IMR-90 (cell line): ENCODE measurements at regions not wholly inside any gene's neighbourhood (a gene's known extent, or its start where the extent isn't known, plus 50 kb on each side); places are given as distances from the start of the nearest gene placed in this dataset.

Source experiments
- ATAC-seq: fragments of 200-7000 bp; cut with Tn5 transposase; 2 replicates; pipeline ENCODE4 v1.9.1; 2020; ENCODE audit warnings: low read depth, mild to moderate bottlenecking, moderate library complexity
- BruUV-seq: library from RNA; stranded (reverse); fragments of 400-500 nt; replicated peaks from 2 replicates; lab custom pipeline; 2021; lab: Mats Ljungman, UMichigan
- CTCF ChIA-PET: fragments of 300-600 bp; formaldehyde crosslinking; extraction: SDS; loops from one replicate; lab custom pipeline; 2021; ENCODE audit warnings: antibody characterized with exemption; lab: Yijun Ruan, JAX
- POLR2A ChIA-PET: fragments of 300-600 bp; sonication (Branson Sonifier 250); formaldehyde crosslinking; loops from one replicate; lab custom pipeline; 2022; ENCODE audit warnings: antibody characterized with exemption; ENCODE audit not compliant: unreplicated experiment; lab: Charles Lee
- DNase-seq: peaks from one replicate; pipeline ENCODE4 v3.0.0; 2013
- H2AFZ ChIP-seq: replicated peaks from 2 replicates; pipeline ENCODE3; 2013; ENCODE audit warnings: low read length, mild to moderate bottlenecking; ENCODE audit not compliant: poor library complexity
- H2AK5ac ChIP-seq: 2 replicates; pipeline ENCODE4 v1.6.1; 2013; ENCODE audit warnings: low read depth, low read length, inconsistent platforms
- H2AK9ac ChIP-seq: replicated peaks from 2 replicates; pipeline ENCODE3; 2013; ENCODE audit warnings: mild to moderate bottlenecking, low read depth, low read length, moderate library complexity; ENCODE audit not compliant: poor library complexity
- H2BK120ac ChIP-seq: 2 replicates; pipeline ENCODE4 v1.6.1; 2013; ENCODE audit warnings: low read depth, low read length, inconsistent platforms
- H2BK15ac ChIP-seq: 3 replicates; pipeline ENCODE4 v1.6.1; 2013; ENCODE audit warnings: low read depth, low read length, inconsistent platforms
- H2BK20ac ChIP-seq: 2 replicates; pipeline ENCODE4 v1.6.1; 2013; ENCODE audit warnings: low read depth, mild to moderate bottlenecking, inconsistent platforms, low read length, moderate library complexity
- H2BK5ac ChIP-seq: 2 replicates; pipeline ENCODE4 v1.6.1; 2013; ENCODE audit warnings: mild to moderate bottlenecking, low read depth, low read length, inconsistent platforms; ENCODE audit not compliant: poor library complexity, severe bottlenecking
- H3K14ac ChIP-seq: replicated peaks from 2 replicates; pipeline ENCODE4 v1.6.1; 2013; ENCODE audit warnings: low read depth, low read length, inconsistent platforms
- H3K18ac ChIP-seq: 2 replicates; pipeline ENCODE4 v1.6.1; 2013; ENCODE audit warnings: low read depth, low read length, control low read depth
- H3K23ac ChIP-seq: 2 replicates; pipeline ENCODE4 v1.6.1; 2013; ENCODE audit warnings: low read depth, low read length, inconsistent platforms
- H3K27ac ChIP-seq: 2 replicates; pipeline ENCODE4 v1.5.1; 2013; ENCODE audit warnings: mild to moderate bottlenecking, control low read depth, low read length; ENCODE audit not compliant: insufficient read depth
- H3K27me3 ChIP-seq: 2 replicates; pipeline ENCODE4 v1.6.1; 2013; ENCODE audit warnings: low read length; ENCODE audit not compliant: control insufficient read depth, insufficient read depth
- H3K36me3 ChIP-seq: 2 replicates; pipeline ENCODE4 v1.6.1; 2013; ENCODE audit warnings: low read length, mixed read lengths; ENCODE audit not compliant: control insufficient read depth, insufficient read depth
- H3K4ac ChIP-seq: 2 replicates; pipeline ENCODE4 v1.6.1; 2013; ENCODE audit warnings: low read depth, low read length, inconsistent platforms
- H3K4me1 ChIP-seq: 2 replicates; pipeline ENCODE4 v1.6.1; 2013; ENCODE audit warnings: low read length, mixed read lengths; ENCODE audit not compliant: control insufficient read depth, insufficient read depth
- H3K4me2 ChIP-seq: 2 replicates; pipeline ENCODE4 v1.6.1; 2013; ENCODE audit warnings: low read depth, mild to moderate bottlenecking, control low read depth, low read length, moderate library complexity
- H3K4me3 ChIP-seq: 2 replicates; pipeline ENCODE4 v1.5.1; 2013; ENCODE audit warnings: low read depth, mild to moderate bottlenecking, control low read depth, low read length, moderate library complexity; ENCODE audit not compliant: insufficient read depth
- H3K56ac ChIP-seq: 2 replicates; pipeline ENCODE4 v1.6.1; 2013; ENCODE audit warnings: low read length, inconsistent platforms; ENCODE audit not compliant: insufficient read depth; ENCODE audit errors: extremely low read depth
- H3K79me1 ChIP-seq, 2 experiments: 2 replicates each; pipeline ENCODE4 v1.6.1; 2013; ENCODE audit warnings: low read length in 2 of 2, inconsistent platforms in 1 of 2, low read depth in 1 of 2
- H3K9ac ChIP-seq: 2 replicates; pipeline ENCODE4 v1.6.1; 2013; ENCODE audit warnings: low read depth, low read length, control low read depth
- H3K9me1 ChIP-seq: 2 replicates; pipeline ENCODE4 v1.6.1; 2013; ENCODE audit warnings: low read length, inconsistent platforms; ENCODE audit not compliant: insufficient read depth
- H3K9me3 ChIP-seq: 2 replicates; pipeline ENCODE4 v1.6.1; 2013; ENCODE audit warnings: low read length; ENCODE audit not compliant: control insufficient read depth, insufficient read depth
- H4K20me1 ChIP-seq: 2 replicates; pipeline ENCODE4 v1.6.1; 2013; ENCODE audit warnings: low read length, inconsistent platforms; ENCODE audit not compliant: insufficient read depth
- H4K5ac ChIP-seq: 2 replicates; pipeline ENCODE4 v1.6.1; 2013; ENCODE audit warnings: mild to moderate bottlenecking, low read depth, low read length, control low read depth
- H4K8ac ChIP-seq, 2 experiments: 2 replicates each; pipeline ENCODE4 v1.6.1; 2013; ENCODE audit warnings: low read depth in 2 of 2, low read length in 2 of 2, control low read depth in 1 of 2, inconsistent platforms in 1 of 2
- H4K91ac ChIP-seq: 2 replicates; pipeline ENCODE4 v1.6.1; 2013; ENCODE audit warnings: low read depth, low read length, inconsistent platforms; ENCODE audit not compliant: insufficient read depth
- BHLHE40 ChIP-seq: fragments of 150-350 bp; IDR thresholded peaks from 2 replicates; pipeline ENCODE4 v1.6.1; 2016; ENCODE audit warnings: mild to moderate bottlenecking, low read depth, low read length
- CEBPB ChIP-seq: IDR thresholded peaks from 2 replicates; pipeline ENCODE4 v1.6.1; 2012; ENCODE audit warnings: low read depth, low read length, improper control_type of control experiment
- CHD1 ChIP-seq: IDR thresholded peaks from 2 replicates; pipeline ENCODE4 v1.6.1; 2012; ENCODE audit warnings: low read depth, low read length, improper control_type of control experiment
- FOS ChIP-seq: fragments of 150-350 bp; IDR thresholded peaks from 2 replicates; pipeline ENCODE4 v1.6.1; 2016; ENCODE audit warnings: low read depth, low read length
- MAFK ChIP-seq: IDR thresholded peaks from 2 replicates; pipeline ENCODE4 v1.6.1; 2012; ENCODE audit warnings: low read depth, low read length, improper control_type of control experiment
- MAZ ChIP-seq: IDR thresholded peaks from 2 replicates; pipeline ENCODE4 v1.6.1; 2012; ENCODE audit warnings: low read depth, mild to moderate bottlenecking, low read length, improper control_type of control experiment, moderate library complexity, borderline replicate concordance
- MXI1 ChIP-seq: IDR thresholded peaks from 2 replicates; pipeline ENCODE4 v1.6.1; 2012; ENCODE audit warnings: low read depth, mild to moderate bottlenecking, low read length, moderate library complexity, borderline replicate concordance
- NFE2L2 ChIP-seq: fragments of 150-350 bp; IDR thresholded peaks from 2 replicates; pipeline ENCODE4 v1.6.1; 2016; ENCODE audit warnings: low read depth, mild to moderate bottlenecking, low read length
- POLR2A ChIP-seq: IDR thresholded peaks from 2 replicates; pipeline ENCODE4 v1.6.1; 2012; ENCODE audit warnings: mild to moderate bottlenecking, low read depth, low read length
- RAD21 ChIP-seq: IDR thresholded peaks from 2 replicates; pipeline ENCODE4 v1.6.1; 2012; ENCODE audit warnings: low read length, improper control_type of control experiment
- RCOR1 ChIP-seq: IDR thresholded peaks from 2 replicates; pipeline ENCODE4 v1.6.1; 2012; ENCODE audit warnings: mild to moderate bottlenecking, low read length, improper control_type of control experiment; ENCODE audit not compliant: insufficient replicate concordance
- RFX5 ChIP-seq: IDR thresholded peaks from 2 replicates; pipeline ENCODE4 v1.8.0; 2012; ENCODE audit warnings: low read depth, mild to moderate bottlenecking, low read length, moderate library complexity
- SMC3 ChIP-seq: fragments of 150-350 bp; IDR thresholded peaks from 2 replicates; pipeline ENCODE4 v1.6.1; 2016; ENCODE audit warnings: low read depth, mild to moderate bottlenecking, antibody characterized with exemption, low read length, moderate library complexity
- WGBS, 2 experiments: methylation state at CpG; one replicate each; pipeline versions ENCODE4 v1.1.5 to v1.1.7; 2013; ENCODE audit warnings: missing lambda C conversion rate in 2 of 2; ENCODE audit not compliant: insufficient read length in 1 of 2; ENCODE audit errors: extremely low coverage in 2 of 2; 5-methylcytosine and 5-hydroxymethylcytosine counted together
- dilution Hi-C: fragments of 300-500 bp; cut with HindIII; formaldehyde crosslinking; loops from one replicate; pipeline ENCODE4 v1.14.3; 2018; ENCODE audit warnings: low sequenced_read_pairs; ENCODE audit not compliant: unreplicated experiment
- in situ Hi-C: fragments of 300-500 bp; cut with MboI; formaldehyde crosslinking; loops from 3 replicates; pipeline ENCODE4 v1.14.3; 2019; ENCODE audit warnings: low sequenced_read_pairs, inconsistent platforms, mixed read lengths
- intact Hi-C: fragments of 100-400 bp; cut with micrococcal nuclease; formaldehyde crosslinking; loops from 2 replicates; pipeline ENCODE4 v1.10.0; 2022
- TF ChIP-seq, protein P1 (sequence below): fragments of 150-350 bp; IDR thresholded peaks from 2 replicates; pipeline ENCODE4 v1.6.1; 2017; ENCODE audit warnings: mild to moderate bottlenecking, antibody characterized with exemption, low read length, low read depth
- TF ChIP-seq, protein P2 (sequence below): conservative IDR thresholded peaks from 2 replicates; pipeline ENCODE4 v1.5.1; 2012; ENCODE audit warnings: mild to moderate bottlenecking, low read depth, low read length, improper control_type of control experiment
- TF ChIP-seq, protein P3 (sequence below): fragments of 150-350 bp; IDR thresholded peaks from 2 replicates; pipeline ENCODE4 v1.6.1; 2016; ENCODE audit warnings: low read depth, mild to moderate bottlenecking, low read length, moderate library complexity, borderline replicate concordance

DNA sequence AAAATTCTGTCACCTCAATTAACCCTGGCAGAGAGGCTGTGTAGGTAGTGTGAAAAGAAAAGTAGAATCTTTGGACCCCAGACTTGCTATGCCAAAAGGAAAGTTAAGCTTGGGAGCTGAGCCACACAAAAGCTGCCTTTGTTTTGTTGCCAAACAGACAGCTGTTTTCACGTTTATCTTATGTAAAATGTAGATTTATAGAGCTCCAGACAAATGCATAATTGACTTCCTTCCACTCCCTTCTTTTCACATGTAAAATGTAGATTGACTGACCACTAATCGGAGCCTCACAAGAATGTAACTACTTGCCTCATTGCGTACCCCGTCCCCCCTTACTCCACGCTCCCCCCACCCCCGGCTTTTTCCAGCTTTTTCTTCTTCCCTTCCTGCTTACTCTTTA lies 2302.2 kb upstream of the RAG2 start:
- H3K23ac ChIP-seq = no peak overlapping the region
- no peak for DNase-seq
- H2BK20ac ChIP-seq = no peak overlapping the region
- H2BK15ac ChIP-seq = no peak overlapping the region
- in situ Hi-C loops = no loop called here
- no peaks in the 10 kb centered on the region for H3K79me1 ChIP-seq
- H2BK5ac ChIP-seq = no peak overlapping the region
- WGBS, 2 experiments = no CpG with 5 or more reads among the region's 6 CpGs
- H2AK5ac ChIP-seq = no peak overlapping the region
- TF ChIP-seq SMC3 (no peak), MAZ (no peak), CHD1 (no peak), MAFK (no peak), POLR2A (no peak), RCOR1 (no peak), NFE2L2 (no peak), RFX5 (no peak), RAD21 (no peak), CEBPB (no peak), MXI1 (no peak), FOS (no peak), BHLHE40 (no peak)
- TF ChIP-seq, protein P1, sequence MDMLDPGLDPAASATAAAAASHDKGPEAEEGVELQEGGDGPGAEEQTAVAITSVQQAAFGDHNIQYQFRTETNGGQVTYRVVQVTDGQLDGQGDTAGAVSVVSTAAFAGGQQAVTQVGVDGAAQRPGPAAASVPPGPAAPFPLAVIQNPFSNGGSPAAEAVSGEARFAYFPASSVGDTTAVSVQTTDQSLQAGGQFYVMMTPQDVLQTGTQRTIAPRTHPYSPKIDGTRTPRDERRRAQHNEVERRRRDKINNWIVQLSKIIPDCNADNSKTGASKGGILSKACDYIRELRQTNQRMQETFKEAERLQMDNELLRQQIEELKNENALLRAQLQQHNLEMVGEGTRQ = no peak
- TF ChIP-seq, protein P2, sequence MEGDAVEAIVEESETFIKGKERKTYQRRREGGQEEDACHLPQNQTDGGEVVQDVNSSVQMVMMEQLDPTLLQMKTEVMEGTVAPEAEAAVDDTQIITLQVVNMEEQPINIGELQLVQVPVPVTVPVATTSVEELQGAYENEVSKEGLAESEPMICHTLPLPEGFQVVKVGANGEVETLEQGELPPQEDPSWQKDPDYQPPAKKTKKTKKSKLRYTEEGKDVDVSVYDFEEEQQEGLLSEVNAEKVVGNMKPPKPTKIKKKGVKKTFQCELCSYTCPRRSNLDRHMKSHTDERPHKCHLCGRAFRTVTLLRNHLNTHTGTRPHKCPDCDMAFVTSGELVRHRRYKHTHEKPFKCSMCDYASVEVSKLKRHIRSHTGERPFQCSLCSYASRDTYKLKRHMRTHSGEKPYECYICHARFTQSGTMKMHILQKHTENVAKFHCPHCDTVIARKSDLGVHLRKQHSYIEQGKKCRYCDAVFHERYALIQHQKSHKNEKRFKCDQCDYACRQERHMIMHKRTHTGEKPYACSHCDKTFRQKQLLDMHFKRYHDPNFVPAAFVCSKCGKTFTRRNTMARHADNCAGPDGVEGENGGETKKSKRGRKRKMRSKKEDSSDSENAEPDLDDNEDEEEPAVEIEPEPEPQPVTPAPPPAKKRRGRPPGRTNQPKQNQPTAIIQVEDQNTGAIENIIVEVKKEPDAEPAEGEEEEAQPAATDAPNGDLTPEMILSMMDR = no peak
- TF ChIP-seq, protein P3, sequence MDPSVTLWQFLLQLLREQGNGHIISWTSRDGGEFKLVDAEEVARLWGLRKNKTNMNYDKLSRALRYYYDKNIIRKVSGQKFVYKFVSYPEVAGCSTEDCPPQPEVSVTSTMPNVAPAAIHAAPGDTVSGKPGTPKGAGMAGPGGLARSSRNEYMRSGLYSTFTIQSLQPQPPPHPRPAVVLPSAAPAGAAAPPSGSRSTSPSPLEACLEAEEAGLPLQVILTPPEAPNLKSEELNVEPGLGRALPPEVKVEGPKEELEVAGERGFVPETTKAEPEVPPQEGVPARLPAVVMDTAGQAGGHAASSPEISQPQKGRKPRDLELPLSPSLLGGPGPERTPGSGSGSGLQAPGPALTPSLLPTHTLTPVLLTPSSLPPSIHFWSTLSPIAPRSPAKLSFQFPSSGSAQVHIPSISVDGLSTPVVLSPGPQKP = no peak
- intact Hi-C loops = no loop called here
- H2AFZ ChIP-seq = no peak overlapping the region
- H2BK120ac ChIP-seq = no peak overlapping the region
- H3K4me2 ChIP-seq = no peak overlapping the region
- no peak overlapping the region for H4K5ac ChIP-seq
- no peak overlapping the region for H2AK9ac ChIP-seq
- H3K4ac ChIP-seq = no peak overlapping the region
- H4K8ac ChIP-seq = no peak overlapping the region
- H3K36me3 ChIP-seq = no peaks in the 10 kb centered on the region
- H4K91ac ChIP-seq = no peak overlapping the region
- H3K56ac ChIP-seq = no peak overlapping the region
- no peak overlapping the region for H3K4me3 ChIP-seq
- ATAC-seq = no peak
- no peak overlapping the region for H3K14ac ChIP-seq
- ChIA-PET POLR2A (no interaction called here), CTCF (no interaction called here)
- dilution Hi-C loops = no loop called here
- no peak overlapping the region for H3K27ac ChIP-seq
- H3K27me3 ChIP-seq = no peaks in the 10 kb centered on the region
- H3K18ac ChIP-seq = no peak overlapping the region
- no peaks in the 10 kb centered on the region for H4K20me1 ChIP-seq
- peaks cover 5% of the 10 kb centered on the region; the same call in 1 of the 2 replicates for H3K9me3 ChIP-seq
- BruUV-seq = no TSS peak
- no peaks in the 10 kb centered on the region for H3K9me1 ChIP-seq
- H3K4me1 ChIP-seq = no peaks in the 10 kb centered on the region
- H3K9ac ChIP-seq = no peak overlapping the region
